ENCODE measurements at regions not wholly inside any gene's neighbourhood (a gene's known extent, or its start where the extent isn't known, plus 50 kb on each side); places are given as distances from the start of the nearest gene placed in this dataset.

- TF ChIP-seq CTCF (conservative IDR thresholded peaks at IDR 0.05 in 1 of 2, IDR thresholded peaks at IDR 0.05 in 1 of 2; ENCODE audit: low read depth in 1 of 2, low read length in 2 of 2): no peak
- TF ChIP-seq EZH2 (IDR thresholded peaks at IDR 0.05; ENCODE audit: low read length, missing control alignments): no peak
Observed at GRCh38 chr18:33826151-33826550, 248.1 kb downstream of the ASXL3 start.
